ENCODE measurements at regions not wholly inside any gene's neighbourhood (a gene's known extent, or its start where the extent isn't known, plus 50 kb on each side); places are given as distances from the start of the nearest gene placed in this dataset.

DNA sequence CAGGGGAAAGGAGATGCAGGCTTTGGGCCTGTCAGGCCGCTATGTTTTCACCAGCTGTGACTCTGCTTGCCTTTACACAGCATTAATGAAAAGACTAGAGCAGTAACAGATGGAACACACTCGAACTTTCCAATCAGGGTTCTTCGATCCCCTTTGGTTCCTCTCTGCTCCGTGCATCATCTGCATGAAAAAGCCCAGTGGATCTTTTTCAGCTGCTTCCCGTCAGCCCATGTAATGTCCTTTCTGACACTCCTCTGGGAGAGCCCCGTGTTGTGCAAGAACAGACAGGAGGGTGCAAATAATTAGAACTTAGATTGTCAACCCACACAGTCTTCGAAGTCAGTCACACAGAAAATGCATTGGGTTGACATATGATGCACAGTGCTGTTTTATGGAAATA lies 448.9 kb upstream of the ZNF462 start:
- DNase-seq (ENCODE audit: low read depth), result no peak
- TF ChIP-seq, protein P1, sequence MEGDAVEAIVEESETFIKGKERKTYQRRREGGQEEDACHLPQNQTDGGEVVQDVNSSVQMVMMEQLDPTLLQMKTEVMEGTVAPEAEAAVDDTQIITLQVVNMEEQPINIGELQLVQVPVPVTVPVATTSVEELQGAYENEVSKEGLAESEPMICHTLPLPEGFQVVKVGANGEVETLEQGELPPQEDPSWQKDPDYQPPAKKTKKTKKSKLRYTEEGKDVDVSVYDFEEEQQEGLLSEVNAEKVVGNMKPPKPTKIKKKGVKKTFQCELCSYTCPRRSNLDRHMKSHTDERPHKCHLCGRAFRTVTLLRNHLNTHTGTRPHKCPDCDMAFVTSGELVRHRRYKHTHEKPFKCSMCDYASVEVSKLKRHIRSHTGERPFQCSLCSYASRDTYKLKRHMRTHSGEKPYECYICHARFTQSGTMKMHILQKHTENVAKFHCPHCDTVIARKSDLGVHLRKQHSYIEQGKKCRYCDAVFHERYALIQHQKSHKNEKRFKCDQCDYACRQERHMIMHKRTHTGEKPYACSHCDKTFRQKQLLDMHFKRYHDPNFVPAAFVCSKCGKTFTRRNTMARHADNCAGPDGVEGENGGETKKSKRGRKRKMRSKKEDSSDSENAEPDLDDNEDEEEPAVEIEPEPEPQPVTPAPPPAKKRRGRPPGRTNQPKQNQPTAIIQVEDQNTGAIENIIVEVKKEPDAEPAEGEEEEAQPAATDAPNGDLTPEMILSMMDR (IDR thresholded peaks at IDR 0.05; ENCODE audit: control insufficient read depth, extremely low read depth, insufficient read depth), result no peak
- no peak overlapping the region for H3K4me3 ChIP-seq (ENCODE audit: low read depth, low read length)

DNA sequence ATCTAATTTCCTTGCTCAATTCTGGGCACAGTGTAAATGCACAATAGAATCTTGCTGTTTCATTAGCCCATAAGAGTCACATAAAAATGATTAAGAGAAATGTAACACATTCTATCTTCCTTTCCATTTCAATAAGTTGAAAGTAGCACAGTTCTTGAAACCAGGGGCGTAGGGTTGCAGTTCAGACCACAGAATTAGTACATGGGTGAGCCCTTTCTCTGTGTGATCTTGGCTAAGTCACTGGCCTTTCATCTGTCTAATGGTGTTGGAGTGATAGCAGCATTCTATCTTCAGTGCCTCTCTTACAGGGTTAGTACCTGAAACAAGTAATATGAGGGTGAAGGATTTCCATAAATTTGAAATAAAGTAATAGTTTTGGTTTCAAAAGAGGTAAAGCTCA lies 445.3 kb upstream of the ZNF462 start:
- DNase-seq (ENCODE audit: low read depth), result no peak
- TF ChIP-seq, protein P1 (IDR thresholded peaks at IDR 0.05; ENCODE audit: control insufficient read depth, extremely low read depth, insufficient read depth), result no peak
- no peak overlapping the region for H3K4me3 ChIP-seq (ENCODE audit: low read depth, low read length)

DNA sequence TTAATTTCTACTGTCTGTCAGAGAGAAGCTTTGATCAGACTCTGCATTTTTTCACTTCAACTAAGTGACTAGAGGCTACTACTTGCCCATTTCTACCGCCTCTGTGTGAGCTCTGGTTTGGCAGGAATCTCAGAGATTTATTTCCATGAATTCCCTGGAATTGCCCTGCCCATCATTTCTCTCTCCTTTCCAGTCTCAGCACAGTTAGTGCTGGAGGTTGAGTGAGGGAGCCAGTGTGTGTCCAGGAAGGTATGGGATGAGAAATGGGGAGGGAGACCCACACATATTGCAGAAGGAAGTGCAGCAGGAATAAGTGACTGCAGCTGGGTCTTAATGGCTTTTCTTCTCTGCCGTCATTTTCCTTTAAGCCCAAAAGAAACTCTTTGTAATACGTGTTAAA lies 443.1 kb upstream of the ZNF462 start:
- no peak overlapping the region for H3K4me3 ChIP-seq (ENCODE audit: low read depth, low read length)
- TF ChIP-seq, protein P1 (IDR thresholded peaks at IDR 0.05; ENCODE audit: control insufficient read depth, extremely low read depth, insufficient read depth), result no peak
- DNase-seq (ENCODE audit: low read depth), result no peak

DNA sequence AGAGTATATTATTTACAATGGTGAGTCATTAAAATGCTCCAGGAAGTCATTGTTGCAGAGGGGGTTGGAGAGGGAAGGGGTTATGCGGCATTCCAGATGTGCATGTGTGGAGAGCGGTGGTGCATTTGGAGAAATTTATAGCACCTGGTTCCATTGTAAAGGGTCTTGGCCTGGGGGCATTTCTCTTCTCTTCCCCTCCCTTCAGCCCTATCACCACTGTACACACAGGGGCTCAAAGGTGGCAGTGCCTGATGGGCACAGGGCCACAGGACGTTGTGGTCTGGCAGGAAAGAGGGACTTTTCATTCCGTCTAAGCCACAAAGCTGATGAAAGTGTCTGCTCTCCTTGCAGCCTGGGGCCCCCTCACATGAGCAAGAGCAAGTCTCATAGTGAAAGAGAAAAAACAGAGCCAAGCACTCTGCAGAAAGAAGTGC lies 442.4 kb upstream of the ZNF462 start:
- TF ChIP-seq, protein P1 (IDR thresholded peaks at IDR 0.05; ENCODE audit: control insufficient read depth, extremely low read depth, insufficient read depth), result no peak
- no peak overlapping the region for H3K4me3 ChIP-seq (ENCODE audit: low read depth, low read length)
- no peak for DNase-seq (ENCODE audit: low read depth)

DNA sequence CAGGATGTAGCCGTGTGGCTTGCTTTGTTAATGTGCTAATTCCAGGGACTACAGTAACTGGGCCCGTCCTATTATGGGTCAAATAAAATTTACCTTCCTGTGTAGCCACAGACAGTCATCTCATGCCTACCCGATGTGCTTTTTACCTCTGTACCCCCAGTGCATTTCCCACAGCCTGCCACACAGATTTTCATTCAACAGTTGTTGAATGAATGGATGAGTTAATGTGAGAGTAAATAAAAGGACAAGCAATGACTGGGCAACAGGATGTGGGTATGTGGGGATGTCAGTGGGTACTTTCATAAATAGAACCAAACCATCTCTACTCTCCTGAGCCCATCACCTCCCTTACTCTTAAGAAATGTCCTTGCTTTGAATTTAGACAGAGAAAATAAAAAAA lies 441.2 kb upstream of the ZNF462 start:
- no peak overlapping the region for H3K4me3 ChIP-seq (ENCODE audit: low read depth, low read length)
- no peak for DNase-seq (ENCODE audit: low read depth)
- TF ChIP-seq, protein P1 (IDR thresholded peaks at IDR 0.05; ENCODE audit: control insufficient read depth, extremely low read depth, insufficient read depth), result no peak

DNA sequence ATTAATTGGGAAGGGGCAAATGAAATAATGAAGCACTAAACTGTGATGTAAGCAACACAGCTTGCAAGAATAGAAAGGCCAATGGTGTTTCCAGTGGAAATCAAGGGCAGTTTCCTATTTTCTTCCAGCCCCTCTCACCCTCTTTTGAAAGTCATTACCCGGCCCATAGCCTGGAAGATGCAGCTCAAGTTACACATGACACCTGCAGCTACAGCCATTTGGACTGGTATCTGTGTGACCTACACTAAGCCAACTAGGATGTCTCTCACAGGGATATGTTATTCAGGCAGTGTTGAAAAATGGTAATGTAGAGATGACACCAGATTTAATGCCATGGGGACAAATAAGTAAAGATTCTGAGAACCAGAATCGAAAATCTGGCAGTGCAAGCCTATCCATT lies 439.4 kb upstream of the ZNF462 start:
- TF ChIP-seq, protein P1 (IDR thresholded peaks at IDR 0.05; ENCODE audit: control insufficient read depth, extremely low read depth, insufficient read depth), result no peak
- no peak overlapping the region for H3K4me3 ChIP-seq (ENCODE audit: low read depth, low read length)
- no peak for DNase-seq (ENCODE audit: low read depth)

DNA sequence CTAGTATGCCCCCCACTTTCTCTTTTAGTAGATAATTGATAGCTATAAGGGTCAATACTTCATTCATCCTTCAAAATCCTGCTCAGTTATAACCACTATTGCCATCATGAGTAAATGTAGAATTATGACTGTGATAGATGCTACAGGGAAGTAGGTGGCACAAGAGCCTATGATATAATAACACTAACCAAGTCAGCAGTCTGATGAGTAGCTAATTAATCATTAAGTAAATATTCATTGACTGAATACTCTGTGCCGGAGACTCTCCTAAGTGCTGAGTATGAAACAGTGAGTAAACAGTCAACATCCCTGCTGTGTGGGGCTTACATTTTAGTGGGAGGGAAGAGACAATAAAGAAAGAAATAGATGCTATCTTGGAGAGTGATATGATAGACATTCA lies 430.3 kb upstream of the ZNF462 start:
- no peak for DNase-seq (ENCODE audit: low read depth)
- TF ChIP-seq, protein P1 (IDR thresholded peaks at IDR 0.05; ENCODE audit: control insufficient read depth, extremely low read depth, insufficient read depth), result no peak
- H3K4me3 ChIP-seq (ENCODE audit: low read depth, low read length), result no peak overlapping the region

Measured in LNCaP clone FGC (cell line).